Upper lobe of left lung (tissue), 4 donors: ENCODE measurements at regions not wholly inside any gene's neighbourhood (a gene's known extent, or its start where the extent isn't known, plus 50 kb on each side); places are given as distances from the start of the nearest gene placed in this dataset.

Experiments
- POLR2AphosphoS5 ChIP-seq, 2 donors: sonication (generic); formaldehyde crosslinking; IDR thresholded peaks; one replicate each; pipeline ENCODE4 v1.5.1; 2017; ENCODE audit warnings: antibody characterized with exemption in 2 of 2
- TF ChIP-seq, protein P1 (sequence below), 6 experiments: fragments of 450-650 bp in 4 of 6; fragments of 200-600 bp in 2 of 6; sonication (generic) in 2 of 6; IDR thresholded peaks; one replicate each; pipeline ENCODE4 v1.5.1; 2016 to 2019; ENCODE audit warnings: antibody characterized with exemption in 6 of 6

DNA sequence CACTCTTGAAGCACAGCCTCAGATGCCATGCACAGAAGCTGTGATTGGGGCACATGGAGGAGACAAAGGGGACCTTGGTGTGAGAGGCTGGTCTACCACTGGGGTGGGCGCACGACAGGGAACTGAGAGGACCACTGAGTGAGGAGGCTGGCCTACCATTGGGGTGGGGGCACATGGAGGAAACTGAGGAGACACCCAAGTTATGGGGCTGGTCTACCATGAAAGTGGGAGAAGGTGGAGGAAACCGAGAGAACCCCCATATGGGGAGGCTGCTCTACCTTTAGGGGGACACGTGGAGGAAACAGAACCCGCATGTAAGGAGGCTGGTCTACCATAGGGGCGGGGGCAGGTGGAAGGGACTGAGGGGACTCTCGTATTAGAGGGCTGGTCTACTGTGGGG is 153.4 kb downstream of the FBLN2 start:
- TF ChIP-seq, protein P1, sequence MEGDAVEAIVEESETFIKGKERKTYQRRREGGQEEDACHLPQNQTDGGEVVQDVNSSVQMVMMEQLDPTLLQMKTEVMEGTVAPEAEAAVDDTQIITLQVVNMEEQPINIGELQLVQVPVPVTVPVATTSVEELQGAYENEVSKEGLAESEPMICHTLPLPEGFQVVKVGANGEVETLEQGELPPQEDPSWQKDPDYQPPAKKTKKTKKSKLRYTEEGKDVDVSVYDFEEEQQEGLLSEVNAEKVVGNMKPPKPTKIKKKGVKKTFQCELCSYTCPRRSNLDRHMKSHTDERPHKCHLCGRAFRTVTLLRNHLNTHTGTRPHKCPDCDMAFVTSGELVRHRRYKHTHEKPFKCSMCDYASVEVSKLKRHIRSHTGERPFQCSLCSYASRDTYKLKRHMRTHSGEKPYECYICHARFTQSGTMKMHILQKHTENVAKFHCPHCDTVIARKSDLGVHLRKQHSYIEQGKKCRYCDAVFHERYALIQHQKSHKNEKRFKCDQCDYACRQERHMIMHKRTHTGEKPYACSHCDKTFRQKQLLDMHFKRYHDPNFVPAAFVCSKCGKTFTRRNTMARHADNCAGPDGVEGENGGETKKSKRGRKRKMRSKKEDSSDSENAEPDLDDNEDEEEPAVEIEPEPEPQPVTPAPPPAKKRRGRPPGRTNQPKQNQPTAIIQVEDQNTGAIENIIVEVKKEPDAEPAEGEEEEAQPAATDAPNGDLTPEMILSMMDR (IDR thresholded peaks at IDR 0.05) = no peak
- TF ChIP-seq POLR2AphosphoS5 (IDR thresholded peaks at IDR 0.05) = no peak
